Mammary epithelial cell (primary cell): ENCODE measurements at regions not wholly inside any gene's neighbourhood (a gene's known extent, or its start where the extent isn't known, plus 50 kb on each side); places are given as distances from the start of the nearest gene placed in this dataset.

ENCODE experiments used
- EZH2 ChIP-seq: IDR thresholded peaks from 2 replicates; pipeline ENCODE4 v1.6.1; 2012; ENCODE audit warnings: low read length, inconsistent platforms, borderline replicate concordance
- TF ChIP-seq, protein P1 (sequence below), 2 donors: IDR thresholded peaks in 1 of 2; conservative IDR thresholded peaks in 1 of 2; 2 replicates each; pipeline ENCODE4 v1.5.1; 2011 to 2012; ENCODE audit warnings: inconsistent platforms in 2 of 2, low read length in 2 of 2, mild to moderate bottlenecking in 2 of 2, control low read depth in 1 of 2, low read depth in 1 of 2; ENCODE audit not compliant: insufficient read depth in 1 of 2; ENCODE audit errors: extremely low read depth in 1 of 2

DNA sequence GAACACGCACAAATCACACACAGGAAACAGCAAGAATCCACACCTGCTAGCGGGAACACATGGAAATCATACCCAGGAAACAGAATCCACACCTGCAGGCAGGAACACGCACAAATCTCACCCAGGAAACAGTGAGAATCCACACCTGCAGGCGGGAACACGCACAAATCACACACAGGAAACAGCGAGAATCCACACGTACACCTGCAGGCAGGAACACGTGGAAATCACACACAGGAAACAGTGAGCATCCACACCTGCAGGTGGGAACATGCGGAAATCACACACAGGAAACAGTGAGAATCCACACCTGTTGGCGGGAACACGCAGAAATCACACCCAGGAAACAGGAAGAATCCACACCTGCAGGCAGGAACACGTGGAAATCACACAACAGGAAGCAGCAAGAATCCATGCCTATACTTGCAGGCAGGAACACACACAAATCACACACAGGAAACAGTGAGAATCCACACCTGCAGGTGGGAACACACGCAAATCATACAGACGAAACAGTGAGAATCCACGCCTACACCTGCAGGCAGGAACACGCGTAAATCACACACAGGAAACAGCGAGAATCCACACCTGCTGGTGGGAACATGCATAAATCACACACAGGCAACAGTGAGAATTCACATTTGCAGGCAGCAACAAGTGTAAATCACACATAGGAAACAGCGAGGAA lies 108.6 kb downstream of the DLL1 start:
- TF ChIP-seq EZH2, result no peak
- TF ChIP-seq, protein P1, sequence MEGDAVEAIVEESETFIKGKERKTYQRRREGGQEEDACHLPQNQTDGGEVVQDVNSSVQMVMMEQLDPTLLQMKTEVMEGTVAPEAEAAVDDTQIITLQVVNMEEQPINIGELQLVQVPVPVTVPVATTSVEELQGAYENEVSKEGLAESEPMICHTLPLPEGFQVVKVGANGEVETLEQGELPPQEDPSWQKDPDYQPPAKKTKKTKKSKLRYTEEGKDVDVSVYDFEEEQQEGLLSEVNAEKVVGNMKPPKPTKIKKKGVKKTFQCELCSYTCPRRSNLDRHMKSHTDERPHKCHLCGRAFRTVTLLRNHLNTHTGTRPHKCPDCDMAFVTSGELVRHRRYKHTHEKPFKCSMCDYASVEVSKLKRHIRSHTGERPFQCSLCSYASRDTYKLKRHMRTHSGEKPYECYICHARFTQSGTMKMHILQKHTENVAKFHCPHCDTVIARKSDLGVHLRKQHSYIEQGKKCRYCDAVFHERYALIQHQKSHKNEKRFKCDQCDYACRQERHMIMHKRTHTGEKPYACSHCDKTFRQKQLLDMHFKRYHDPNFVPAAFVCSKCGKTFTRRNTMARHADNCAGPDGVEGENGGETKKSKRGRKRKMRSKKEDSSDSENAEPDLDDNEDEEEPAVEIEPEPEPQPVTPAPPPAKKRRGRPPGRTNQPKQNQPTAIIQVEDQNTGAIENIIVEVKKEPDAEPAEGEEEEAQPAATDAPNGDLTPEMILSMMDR (conservative IDR thresholded peaks at IDR 0.05 in 1 of 2, IDR thresholded peaks at IDR 0.05 in 1 of 2; ENCODE audit: extremely low read depth in 1 of 2, insufficient read depth in 1 of 2, low read depth in 1 of 2, low read length in 2 of 2), result no peak
